GM12891 (cell line): ENCODE measurements at regions not wholly inside any gene's neighbourhood (a gene's known extent, or its start where the extent isn't known, plus 50 kb on each side); places are given as distances from the start of the nearest gene placed in this dataset.

ENCODE experiments used
- PAX5 ChIP-seq: IDR thresholded peaks from 2 replicates; pipeline ENCODE4 v1.6.1; 2011; ENCODE audit warnings: low read length, moderate library complexity, mild to moderate bottlenecking; ENCODE audit not compliant: insufficient read depth, severe bottlenecking
- POLR2A ChIP-seq: IDR thresholded peaks from 2 replicates; pipeline ENCODE4 v1.6.1; 2011; ENCODE audit warnings: low read depth, low read length, control low read depth
- POLR2AphosphoS5 ChIP-seq: IDR thresholded peaks from 2 replicates; pipeline ENCODE4 v1.6.1; 2011; ENCODE audit warnings: low read depth, low read length, control low read depth
- POU2F2 ChIP-seq: IDR thresholded peaks from 2 replicates; pipeline ENCODE4 v1.6.1; 2011; ENCODE audit warnings: low read depth, mild to moderate bottlenecking, control low read depth, low read length, moderate library complexity

DNA sequence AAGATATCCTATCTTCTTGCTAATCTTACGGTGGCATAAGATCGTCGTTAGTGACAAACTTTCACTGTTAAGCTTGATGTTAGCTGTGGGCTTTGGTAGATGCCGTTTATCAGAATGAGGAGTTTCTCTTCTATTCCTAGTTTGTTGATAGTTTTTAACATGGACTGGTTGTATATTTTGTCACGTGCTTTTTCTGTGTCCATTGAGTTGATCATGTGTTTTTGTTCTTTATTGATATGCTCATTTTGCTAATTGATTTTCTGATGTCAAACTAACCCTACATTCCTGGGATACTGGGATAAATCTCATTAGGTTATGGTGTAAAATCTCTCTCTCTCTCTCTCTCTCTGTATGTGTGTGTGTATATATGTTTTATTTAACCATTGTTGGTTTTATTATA, 545.1 kb downstream of the AACS start:
- TF ChIP-seq POLR2AphosphoS5 (no peak), POU2F2 (no peak), POLR2A (no peak), PAX5 (no peak)
